WTC11 (cell line): ENCODE measurements at regions not wholly inside any gene's neighbourhood (a gene's known extent, or its start where the extent isn't known, plus 50 kb on each side); places are given as distances from the start of the nearest gene placed in this dataset.
A peak's percentile ranks its signal among the peaks of the same experiment; 100 is the strongest.

Source experiments
- ATAC-seq: fragments of 200-7000 bp; cut with Tn5 transposase; 2 replicates; pipeline ENCODE4 v1.10.0; 2021; ENCODE audit warnings: mild to moderate bottlenecking, moderate library complexity
- CTCF ChIA-PET: fragments of 300-600 bp; sonication (Branson Sonifier 250); formaldehyde crosslinking; loops from one replicate; lab custom pipeline; 2021; ENCODE audit warnings: antibody characterized with exemption; lab: Charles Lee
- POLR2A ChIA-PET: fragments of 350-600 bp; sonication (Branson Sonifier 250); formaldehyde crosslinking; loops from one replicate; lab custom pipeline; 2021; ENCODE audit warnings: antibody characterized with exemption; lab: Charles Lee
- DNase-seq: peaks from one replicate; pipeline ENCODE4 v3.0.0; 2021; ENCODE audit warnings: low spot score
- H3K27ac Mint-ChIP-seq: 2 replicates; pipeline ENCODE4 v1.8.0; 2021; ENCODE audit warnings: mixed read lengths
- H3K27me3 Mint-ChIP-seq: 2 replicates; pipeline ENCODE4 v1.8.0; 2021; ENCODE audit warnings: low read depth, mild to moderate bottlenecking, moderate library complexity, mixed read lengths
- H3K36me3 Mint-ChIP-seq: 2 replicates; pipeline ENCODE4 v1.8.0; 2021; ENCODE audit warnings: mixed read lengths
- H3K4me1 Mint-ChIP-seq: 2 replicates; pipeline ENCODE4 v1.8.0; 2022; ENCODE audit warnings: mixed read lengths
- H3K4me3 Mint-ChIP-seq: 2 replicates; pipeline ENCODE4 v1.8.0; 2021; ENCODE audit warnings: mild to moderate bottlenecking, moderate library complexity, mixed read lengths
- H3K9me3 Mint-ChIP-seq: 2 replicates; pipeline ENCODE4 v1.8.0; 2021; ENCODE audit warnings: mixed read lengths
- CBFB ChIP-seq: sonication (generic); formaldehyde crosslinking; IDR thresholded peaks from 2 replicates; pipeline ENCODE4 v1.8.1; 2022; ENCODE audit warnings: mild to moderate bottlenecking, low read depth, missing genetic modification reagents
- MXD4 ChIP-seq: fragments of 250-450 bp; sonication (Bioruptor Pico); IDR thresholded peaks from 2 replicates; pipeline ENCODE4 v1.8.0; 2021; ENCODE audit warnings: mild to moderate bottlenecking, moderate library complexity, borderline replicate concordance
- NFATC4 ChIP-seq: fragments of 250-450 bp; sonication (Bioruptor Pico); IDR thresholded peaks from 2 replicates; pipeline ENCODE4 v1.9.0; 2021; ENCODE audit warnings: mild to moderate bottlenecking
- NFYB ChIP-seq: sonication (generic); formaldehyde crosslinking; conservative IDR thresholded peaks from 2 replicates; pipeline ENCODE4 v1.8.0; 2022; ENCODE audit warnings: low read depth, missing genetic modification reagents
- NR2C2 ChIP-seq: sonication (generic); formaldehyde crosslinking; IDR thresholded peaks from 2 replicates; pipeline ENCODE4 v1.8.0; 2022; ENCODE audit warnings: mild to moderate bottlenecking, missing genetic modification reagents
- NR3C1 ChIP-seq: sonication (generic); formaldehyde crosslinking; conservative IDR thresholded peaks from 2 replicates; pipeline ENCODE4 v1.8.1; 2023; ENCODE audit warnings: low read depth, mild to moderate bottlenecking, missing genetic modification reagents
- OVOL2 ChIP-seq: fragments of 250-450 bp; sonication (Bioruptor Pico); IDR thresholded peaks from 2 replicates; pipeline ENCODE4 v1.9.0; 2021; ENCODE audit warnings: mild to moderate bottlenecking, borderline replicate concordance
- PRRX2 ChIP-seq: fragments of 250-450 bp; sonication (Bioruptor Pico); IDR thresholded peaks from 2 replicates; pipeline ENCODE4 v1.8.0; 2021; ENCODE audit warnings: mild to moderate bottlenecking
- TCF7 ChIP-seq: sonication (generic); formaldehyde crosslinking; IDR thresholded peaks from 2 replicates; pipeline ENCODE4 v1.8.0; 2022; ENCODE audit warnings: mild to moderate bottlenecking, low read depth, missing genetic modification reagents, moderate library complexity
- ZNF219 ChIP-seq: sonication (generic); formaldehyde crosslinking; IDR thresholded peaks from 2 replicates; pipeline ENCODE4 v1.8.0; 2023; ENCODE audit warnings: missing genetic modification reagents, mild to moderate bottlenecking, borderline replicate concordance
- ZNF317 ChIP-seq: sonication (generic); formaldehyde crosslinking; IDR thresholded peaks from 2 replicates; pipeline ENCODE4 v1.8.1; 2023; ENCODE audit warnings: low read depth, mild to moderate bottlenecking, moderate library complexity, missing genetic modification reagents, borderline replicate concordance
- TF ChIP-seq, protein P1 (sequence below): sonication (generic); formaldehyde crosslinking; IDR thresholded peaks from 2 replicates; pipeline ENCODE4 v1.8.1; 2023; ENCODE audit warnings: mild to moderate bottlenecking, missing genetic modification reagents, moderate library complexity
- TF ChIP-seq, protein P2 (sequence below): fragments of 250-450 bp; sonication (Bioruptor Pico); IDR thresholded peaks from 2 replicates; pipeline ENCODE4 v2.1.2; 2022; ENCODE audit warnings: mild to moderate bottlenecking, moderate library complexity
- TF ChIP-seq, protein P3 (sequence below): sonication (generic); formaldehyde crosslinking; conservative IDR thresholded peaks from 2 replicates; pipeline ENCODE4 v1.8.1; 2022; ENCODE audit warnings: mild to moderate bottlenecking, missing genetic modification reagents

DNA sequence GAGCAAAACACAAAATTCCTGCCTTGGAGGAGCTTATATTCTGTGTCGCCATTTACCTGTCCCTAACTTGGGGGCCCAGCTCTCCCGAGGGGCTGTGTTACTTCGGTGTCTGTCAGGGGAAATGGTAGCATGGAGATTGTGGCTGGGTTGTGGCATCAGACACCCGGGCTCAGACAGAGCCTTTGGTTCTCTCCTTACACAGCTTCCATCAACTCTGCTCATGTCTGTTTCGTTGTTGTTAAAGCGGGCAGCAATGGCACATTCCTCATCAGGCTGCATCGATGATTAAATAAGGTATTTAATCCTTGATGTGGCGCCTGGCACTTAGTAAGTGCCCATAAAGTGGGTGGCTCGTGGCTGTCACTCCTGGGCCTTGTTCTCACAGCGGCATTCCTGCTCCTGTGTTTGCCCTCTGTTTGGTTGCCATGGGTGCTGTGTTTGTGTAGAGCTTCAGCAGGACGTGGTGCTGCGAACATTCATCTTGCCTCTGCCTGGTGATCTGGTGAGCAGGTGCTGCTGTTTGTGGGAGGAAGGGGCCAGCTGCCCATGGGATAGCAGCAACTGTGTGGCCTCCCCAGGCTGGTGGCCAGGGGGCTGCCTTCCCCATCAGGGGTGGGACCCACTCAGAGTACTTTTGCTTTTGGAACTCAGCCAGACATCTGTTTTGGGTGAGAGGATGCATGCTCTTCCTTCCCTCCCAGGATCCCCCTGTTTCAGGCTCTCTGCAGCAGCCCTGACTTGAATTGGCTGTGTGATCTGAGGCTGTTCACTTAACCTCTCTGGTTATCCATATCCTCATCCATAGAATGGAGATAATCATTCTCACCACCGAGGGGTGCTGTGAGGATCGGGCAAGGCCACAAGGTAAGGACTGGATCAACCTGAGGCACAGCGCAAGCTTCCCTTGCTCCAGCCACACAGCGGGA lies 207.2 kb upstream of the SVIL start (continued):
- no peak for TF ChIP-seq OVOL2
- TF ChIP-seq, protein P1, sequence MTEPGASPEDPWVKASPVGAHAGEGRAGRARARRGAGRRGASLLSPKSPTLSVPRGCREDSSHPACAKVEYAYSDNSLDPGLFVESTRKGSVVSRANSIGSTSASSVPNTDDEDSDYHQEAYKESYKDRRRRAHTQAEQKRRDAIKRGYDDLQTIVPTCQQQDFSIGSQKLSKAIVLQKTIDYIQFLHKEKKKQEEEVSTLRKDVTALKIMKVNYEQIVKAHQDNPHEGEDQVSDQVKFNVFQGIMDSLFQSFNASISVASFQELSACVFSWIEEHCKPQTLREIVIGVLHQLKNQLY (CRISPR knock-in tag) = no peak
- no peak for TF ChIP-seq ZNF219
- TF ChIP-seq MXD4 (CRISPR knock-in tag) = no peak
- no peak for TF ChIP-seq NR3C1 (CRISPR knock-in tag)
- TF ChIP-seq, protein P2, sequence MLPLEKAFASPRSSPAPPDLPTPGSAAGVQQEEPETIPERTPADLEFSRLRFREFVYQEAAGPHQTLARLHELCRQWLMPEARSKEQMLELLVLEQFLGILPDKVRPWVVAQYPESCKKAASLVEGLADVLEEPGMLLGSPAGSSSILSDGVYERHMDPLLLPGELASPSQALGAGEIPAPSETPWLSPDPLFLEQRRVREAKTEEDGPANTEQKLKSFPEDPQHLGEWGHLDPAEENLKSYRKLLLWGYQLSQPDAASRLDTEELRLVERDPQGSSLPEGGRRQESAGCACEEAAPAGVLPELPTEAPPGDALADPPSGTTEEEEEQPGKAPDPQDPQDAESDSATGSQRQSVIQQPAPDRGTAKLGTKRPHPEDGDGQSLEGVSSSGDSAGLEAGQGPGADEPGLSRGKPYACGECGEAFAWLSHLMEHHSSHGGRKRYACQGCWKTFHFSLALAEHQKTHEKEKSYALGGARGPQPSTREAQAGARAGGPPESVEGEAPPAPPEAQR (CRISPR knock-in tag) = no peak

DNA sequence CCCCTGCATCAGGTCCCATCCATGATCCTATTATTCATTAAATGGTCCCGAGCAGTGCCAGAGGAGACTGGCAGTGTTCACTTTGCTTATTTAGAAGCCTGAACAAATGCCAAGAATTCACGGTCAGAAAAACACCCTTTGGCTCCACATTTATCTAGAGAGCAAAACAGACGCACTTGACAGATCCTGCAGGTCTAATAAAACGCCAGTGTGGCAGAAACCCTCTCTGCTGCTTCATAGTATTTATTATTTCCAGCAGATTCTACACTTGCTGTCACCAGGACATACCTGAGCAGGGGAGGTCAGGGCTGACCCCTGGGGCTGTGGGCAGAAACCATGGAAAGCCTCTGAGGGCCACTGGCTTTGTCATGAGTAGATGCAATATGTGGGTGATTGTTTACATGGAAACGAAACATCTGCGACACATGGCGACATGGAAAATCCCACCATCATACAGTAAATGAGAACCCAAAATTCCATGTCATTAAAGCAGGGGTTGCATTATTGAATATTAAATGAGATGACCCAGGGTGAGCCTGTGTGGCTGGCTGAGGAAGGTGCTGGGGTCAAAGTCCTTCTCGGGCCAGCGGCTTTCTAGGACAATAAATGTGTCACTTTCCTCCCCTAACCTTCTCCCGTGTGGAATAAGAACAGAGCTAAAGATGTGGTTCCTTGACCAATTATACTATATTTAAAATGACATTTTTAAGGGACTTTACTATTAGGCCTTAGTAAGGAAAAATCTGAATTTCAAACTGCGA lies 205.9 kb upstream of the SVIL start:
- Mint-ChIP-seq H3K27ac (0 out of 2 replicates have a peak overlapping the region, but pooled peaks have one; percentile 33), H3K36me3 (no peaks in the 10 kb centered on the region), H3K27me3 (no peaks in the 10 kb centered on the region), H3K9me3 (peaks cover 22% of the 10 kb centered on the region), H3K4me1 (peaks cover 27% of the 10 kb centered on the region), H3K4me3 (no peak overlapping the region)
- CTCF ChIA-PET = interaction anchor here (1.0 to 1.1 kb wide), 2 partner anchors 17 to 344 kb away, joined by 3 to 4 read pairs; no protein-coding TSS in a partner anchor
- no peak for ATAC-seq
- no peak for DNase-seq
- POLR2A ChIA-PET = no interaction called here
- no peak for TF ChIP-seq PRRX2 (CRISPR knock-in tag)
- TF ChIP-seq, protein P3, sequence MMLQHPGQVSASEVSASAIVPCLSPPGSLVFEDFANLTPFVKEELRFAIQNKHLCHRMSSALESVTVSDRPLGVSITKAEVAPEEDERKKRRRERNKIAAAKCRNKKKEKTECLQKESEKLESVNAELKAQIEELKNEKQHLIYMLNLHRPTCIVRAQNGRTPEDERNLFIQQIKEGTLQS (CRISPR knock-in tag) = no peak
- no peak for TF ChIP-seq NFATC4
- TF ChIP-seq, protein P1 (CRISPR knock-in tag) = no peak

DNA sequence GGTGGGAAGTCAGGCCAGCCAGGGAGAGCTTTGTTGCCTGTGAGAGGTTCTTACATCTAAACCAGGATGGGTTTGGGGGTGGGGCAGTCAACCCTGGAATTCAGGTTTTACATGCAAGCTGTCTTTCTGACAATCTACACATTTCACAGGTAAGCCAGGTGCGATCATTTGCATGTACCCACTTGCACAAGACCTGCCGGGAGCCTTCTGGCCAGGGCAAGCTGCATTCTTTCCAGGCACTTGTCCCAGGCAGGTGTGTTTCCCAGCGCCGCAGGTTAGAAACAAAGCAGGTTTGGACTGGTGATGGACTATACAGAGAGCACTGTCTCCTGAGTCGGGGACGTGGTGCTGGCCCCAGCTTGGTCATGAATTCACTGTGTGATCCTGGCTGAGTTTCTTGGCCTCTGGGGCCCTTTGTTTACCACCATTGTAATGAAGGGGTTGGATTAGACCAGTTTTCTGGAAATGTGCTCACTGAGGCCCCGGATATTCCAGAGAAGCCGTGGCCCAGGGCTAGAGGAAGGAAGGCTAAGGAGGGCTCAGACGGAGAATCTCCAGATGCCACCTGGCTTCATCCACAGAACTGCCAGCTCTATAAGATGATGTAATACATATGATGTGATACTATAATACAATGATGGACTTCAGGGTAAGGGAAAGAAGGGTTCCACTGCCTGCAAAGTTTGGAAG lies 205.2 kb upstream of the SVIL start:
- ChIA-PET POLR2A (no interaction called here), CTCF (interaction anchor here (1.0 to 1.4 kb wide), 4 partner anchors 17 to 343 kb away, joined by 3 to 4 read pairs (median 4); no protein-coding TSS in a partner anchor)
- Mint-ChIP-seq H3K36me3 (no peaks in the 10 kb centered on the region), H3K4me3 (no peak overlapping the region), H3K4me1 (peaks cover 27% of the 10 kb centered on the region)
- DNase-seq (peak; percentile 43), ATAC-seq (peak; percentile 40)
- TF ChIP-seq TCF7 = no peak
- no peak for TF ChIP-seq ZNF317
- TF ChIP-seq NR2C2 (CRISPR knock-in tag) = no peak
- TF ChIP-seq, protein P3 (CRISPR knock-in tag) = no peak
- no peak for TF ChIP-seq NFYB (CRISPR knock-in tag)
- no peak for TF ChIP-seq ZNF219
- no peak for TF ChIP-seq CBFB (CRISPR knock-in tag)
- TF ChIP-seq, all 79 proteins: peak for 0
- peak overlapping the region; percentile 33; the same call in 1 of the 2 replicates for H3K27ac Mint-ChIP-seq
- H3K9me3 Mint-ChIP-seq = peaks cover 16% of the 10 kb centered on the region
- H3K27me3 Mint-ChIP-seq = no peaks in the 10 kb centered on the region
